ENCODE measurements at regions not wholly inside any gene's neighbourhood (a gene's known extent, or its start where the extent isn't known, plus 50 kb on each side); places are given as distances from the start of the nearest gene placed in this dataset.

DNA sequence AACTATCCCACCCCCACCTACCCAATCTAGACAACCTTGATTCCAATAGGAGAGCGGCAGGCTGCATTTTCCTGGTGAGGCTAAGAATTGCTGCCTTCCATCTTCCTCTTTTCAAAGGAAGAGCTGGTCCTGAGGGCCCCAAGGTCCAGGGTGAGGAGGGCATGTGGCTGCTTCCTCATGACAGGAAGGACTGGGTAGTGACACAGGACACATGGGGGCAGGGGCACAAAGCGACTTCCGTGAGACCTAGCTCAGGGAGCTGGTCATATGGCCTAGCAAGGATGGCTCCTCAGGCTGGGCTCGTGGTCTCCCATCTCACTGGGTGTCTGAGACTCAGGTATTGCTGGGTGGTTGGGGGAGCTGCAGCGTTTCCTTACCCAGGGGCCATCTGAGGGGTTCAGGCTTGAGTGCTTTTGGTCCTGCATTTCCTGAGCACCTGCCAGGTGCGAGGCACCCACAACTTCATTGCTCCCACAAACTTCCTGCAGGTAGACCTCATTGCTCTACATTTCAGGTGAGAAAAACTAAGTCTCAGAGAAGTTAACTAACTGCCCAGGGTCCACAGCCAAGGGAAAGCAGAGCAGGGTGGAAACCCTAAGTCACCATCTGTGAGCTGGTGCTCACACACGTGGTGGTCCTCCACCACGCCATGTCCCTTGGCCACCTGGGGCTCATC is 160.0 kb upstream of the TLE3 start:
- no peak for DNase-seq (ENCODE audit: low read depth in 2 of 2, low spot score in 1 of 2)

DNA sequence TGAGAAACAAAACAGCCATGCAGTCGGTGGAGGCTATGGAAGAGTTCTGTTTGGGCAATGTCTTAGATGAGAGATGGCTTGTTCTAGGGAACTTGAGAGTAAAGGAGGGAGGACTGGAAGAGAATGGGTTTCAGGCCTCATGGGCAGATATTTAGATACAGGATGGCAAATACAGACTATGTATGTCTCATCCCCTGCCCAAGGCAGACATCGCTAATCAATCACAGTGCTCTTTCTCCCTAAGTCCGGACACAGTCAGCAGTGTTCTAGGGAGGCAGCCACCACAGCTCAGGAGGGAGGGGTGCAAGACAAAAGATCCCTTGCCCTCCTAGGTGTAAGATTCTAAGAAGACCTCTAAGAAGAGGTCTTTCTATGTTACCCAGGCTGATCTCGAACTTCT is 159.3 kb upstream of the TLE3 start:
- no peak for DNase-seq (ENCODE audit: low read depth in 2 of 2, low spot score in 1 of 2)

DNA sequence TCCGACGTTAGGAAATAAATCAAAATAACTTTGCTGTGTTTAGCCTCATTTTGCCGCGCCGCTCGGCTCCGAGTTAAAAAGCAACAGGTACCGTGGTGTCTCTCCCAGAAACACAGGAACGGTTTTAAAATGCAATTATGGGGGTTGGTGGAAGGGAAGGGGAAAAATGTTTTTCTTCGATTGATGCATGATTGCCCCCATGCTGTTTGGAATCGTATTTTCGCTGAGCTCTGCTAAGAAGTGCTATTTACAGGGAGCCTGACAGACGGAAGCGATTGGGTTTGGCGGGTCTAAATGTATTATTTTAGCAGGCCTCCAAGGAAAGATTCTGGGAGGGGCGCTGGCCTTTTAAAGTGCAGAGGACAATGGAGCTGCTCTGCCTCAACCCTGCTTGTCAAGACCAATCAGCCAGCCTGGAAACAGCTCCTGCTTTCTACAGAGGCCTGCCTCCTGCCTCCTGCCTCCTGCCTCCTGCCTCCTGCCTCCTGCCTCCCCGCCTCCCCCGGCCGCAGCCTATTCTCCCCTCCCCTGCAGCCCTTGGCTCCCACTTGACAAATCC is 156.7 kb upstream of the TLE3 start:
- no peak for DNase-seq (ENCODE audit: low read depth in 2 of 2, low spot score in 1 of 2)

DNA sequence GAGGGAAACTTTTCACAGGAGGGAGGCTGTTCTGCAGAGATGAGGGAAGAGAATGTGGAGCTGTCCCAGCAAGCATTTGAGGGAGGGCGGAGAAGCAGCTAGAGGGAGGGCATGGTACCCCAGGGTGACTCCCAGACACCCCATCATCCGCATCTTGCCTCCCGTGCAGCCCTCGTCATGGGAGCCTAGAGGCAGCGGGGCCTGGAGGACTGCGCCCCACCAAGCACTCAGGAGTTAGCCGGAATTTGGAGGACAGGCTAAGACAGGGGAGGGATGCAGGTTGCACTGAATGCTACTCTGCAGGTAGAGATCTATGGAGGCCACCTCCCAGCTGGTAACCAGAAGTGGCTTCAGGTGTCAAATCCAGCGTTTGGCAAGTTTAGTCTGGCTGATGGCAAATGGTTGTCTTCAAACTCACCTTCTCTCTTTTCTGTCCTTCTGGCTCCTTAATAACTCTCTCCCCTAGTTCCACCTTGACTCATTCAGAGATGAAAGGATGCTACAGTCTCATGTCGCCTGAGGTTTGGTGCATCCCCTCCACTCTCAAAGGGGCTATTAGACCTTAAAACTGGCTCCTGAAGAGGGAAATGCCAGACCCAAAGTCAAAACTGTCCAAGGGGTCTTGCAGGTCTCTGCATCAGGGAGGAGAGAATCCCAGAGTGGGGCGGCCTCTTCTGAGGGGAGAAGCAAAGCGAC is 155.9 kb upstream of the TLE3 start:
- no peak for DNase-seq (ENCODE audit: low read depth in 2 of 2, low spot score in 1 of 2)

DNA sequence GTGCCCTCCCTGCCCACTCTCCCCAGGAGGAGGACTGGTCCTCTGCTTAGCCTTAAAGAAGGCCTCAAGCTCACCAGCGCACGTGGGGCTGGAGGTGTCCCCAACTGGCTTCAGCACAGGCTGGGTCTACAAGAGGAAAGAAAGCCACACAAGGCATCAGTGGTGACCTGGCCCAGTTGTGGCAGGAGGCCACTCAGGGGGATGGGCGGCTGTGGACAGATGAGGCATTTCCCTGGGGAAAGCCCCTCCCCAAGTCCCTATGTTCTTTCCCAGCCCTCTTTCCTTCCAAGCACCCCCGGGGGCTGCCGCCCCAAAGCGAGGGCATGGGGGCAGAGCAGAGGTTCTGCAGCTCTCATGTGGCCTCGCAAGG is 155.2 kb upstream of the TLE3 start:
- no peak for DNase-seq (ENCODE audit: low read depth in 2 of 2, low spot score in 1 of 2)

DNA sequence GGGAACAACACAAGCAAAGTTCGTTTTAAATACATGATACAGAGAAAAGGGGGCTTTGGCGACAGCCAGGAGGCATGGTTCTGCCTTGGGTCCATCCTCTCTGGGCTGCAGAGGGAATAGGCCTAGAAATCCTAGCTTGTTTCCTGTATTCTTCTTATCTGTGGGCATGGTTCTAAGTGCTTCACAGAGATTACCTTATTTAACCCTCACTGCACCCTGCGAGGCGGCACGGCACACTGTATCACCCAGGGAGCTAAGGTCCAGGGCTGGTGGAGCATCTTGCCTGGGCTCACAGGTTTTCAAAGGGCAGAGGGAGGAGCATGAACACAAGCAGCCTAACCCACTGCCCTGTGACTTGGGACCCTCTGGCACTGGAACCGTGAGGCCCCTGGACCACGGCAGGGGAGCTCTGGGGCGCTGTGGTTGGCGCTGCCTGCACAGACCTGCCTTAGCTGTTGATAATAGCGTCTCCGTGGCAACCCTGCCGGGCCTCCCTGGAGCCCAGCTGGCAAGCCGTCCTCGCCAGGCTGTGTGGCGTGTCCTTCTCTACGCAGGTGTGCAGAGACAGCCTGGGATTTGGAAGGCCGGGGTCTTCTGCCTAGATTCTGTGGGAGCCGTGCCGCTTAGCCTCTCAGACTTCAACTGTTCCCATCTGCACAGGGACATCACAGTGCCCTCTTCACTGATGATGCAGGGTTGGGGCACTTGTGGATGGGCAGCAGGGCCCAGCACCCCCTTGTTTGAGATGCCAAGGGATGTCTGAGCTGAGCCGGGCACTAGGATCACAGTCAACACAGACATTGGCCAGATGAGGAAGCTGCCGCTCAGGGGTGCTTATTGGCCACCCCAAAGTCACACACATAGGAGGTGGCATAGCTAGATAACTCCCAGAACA is 154.6 kb upstream of the TLE3 start:
- no peak for DNase-seq (ENCODE audit: low read depth in 2 of 2, low spot score in 1 of 2)

DNA sequence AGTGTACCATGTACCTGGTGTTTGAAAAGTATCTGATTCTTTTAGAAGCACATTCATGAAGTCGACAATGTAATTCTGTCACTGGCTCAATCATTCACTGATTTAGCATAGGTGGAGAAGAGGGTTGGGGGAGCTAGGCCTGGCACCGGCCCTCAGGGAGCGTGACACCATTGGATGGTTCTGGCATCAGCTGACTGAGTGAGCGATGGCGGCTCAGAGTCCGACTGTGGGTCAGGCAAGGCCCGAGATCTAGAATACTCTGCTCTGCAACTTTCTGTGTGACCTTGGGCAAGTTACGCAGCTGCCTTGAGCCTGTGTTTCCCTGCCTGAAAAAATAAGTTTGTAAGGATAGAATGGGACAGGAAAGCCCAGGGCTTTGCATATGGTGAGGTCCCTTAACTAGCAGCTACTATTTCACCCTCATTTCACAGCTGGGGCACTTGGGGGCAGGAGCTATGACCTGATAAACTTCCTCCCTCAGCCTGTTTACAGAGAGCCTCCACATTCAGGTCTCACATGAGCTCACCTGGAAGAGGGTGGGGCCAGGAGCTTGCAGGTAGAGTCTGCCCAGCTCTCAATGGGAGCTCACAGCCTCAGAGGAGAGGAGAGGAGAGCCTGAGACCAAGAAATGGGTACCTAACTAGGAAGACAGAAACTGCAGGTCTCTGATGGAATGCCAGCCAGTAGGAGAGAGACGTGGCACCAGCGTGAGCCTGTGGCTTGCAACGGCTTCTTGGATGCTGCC is 153.7 kb upstream of the TLE3 start:
- no peak for DNase-seq (ENCODE audit: low read depth in 2 of 2, low spot score in 1 of 2)

DNA sequence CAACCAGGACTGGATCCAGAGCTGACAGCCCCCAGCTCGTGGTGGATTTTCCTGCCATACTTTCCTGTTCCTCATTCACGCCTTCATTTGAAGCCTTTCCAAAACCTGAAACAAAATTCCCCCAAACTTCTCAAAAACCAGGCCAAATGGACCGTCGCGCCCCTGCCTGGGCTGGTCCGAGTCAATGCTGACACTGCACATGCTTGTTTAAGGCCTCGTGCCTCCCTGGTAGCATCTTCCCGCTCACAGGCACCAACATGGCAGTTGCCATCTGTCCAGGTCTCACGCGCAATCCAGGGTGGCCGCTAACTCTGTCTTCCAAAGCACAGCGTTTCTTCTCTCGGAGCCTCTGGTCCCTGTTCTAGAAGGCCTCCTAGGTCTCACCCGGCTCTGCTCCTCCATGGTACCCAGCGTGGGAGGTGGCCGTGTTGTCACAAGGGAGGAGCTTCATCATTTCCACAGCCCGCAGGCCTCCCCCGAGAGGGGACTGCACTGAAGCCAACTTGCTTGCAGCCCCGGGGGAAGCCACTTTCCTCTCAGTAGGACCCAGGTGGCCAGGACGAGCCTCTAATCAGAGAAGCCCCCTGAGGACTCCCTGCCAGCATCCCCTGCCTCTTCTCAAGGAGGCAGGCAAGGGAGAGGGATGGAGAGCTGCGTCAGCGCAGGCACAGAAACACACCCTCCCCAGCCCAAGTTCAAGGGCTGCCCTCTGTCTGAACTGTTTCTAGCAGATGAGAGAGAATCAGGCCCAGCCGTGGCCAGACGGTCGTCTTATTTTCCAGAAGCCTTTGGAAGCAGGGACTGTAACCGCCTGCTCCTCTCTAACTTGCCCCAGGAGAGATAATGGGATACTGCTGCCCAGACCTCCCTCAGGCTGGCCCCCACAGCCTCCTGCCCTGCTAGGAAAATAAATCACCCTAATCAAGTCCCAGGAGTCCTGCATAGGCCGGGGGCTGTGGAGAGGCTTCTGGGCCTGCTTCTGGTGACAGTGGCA is 152.8 kb upstream of the TLE3 start:
- DNase-seq (ENCODE audit: low read depth in 2 of 2, low spot score in 1 of 2): no peak

DNA sequence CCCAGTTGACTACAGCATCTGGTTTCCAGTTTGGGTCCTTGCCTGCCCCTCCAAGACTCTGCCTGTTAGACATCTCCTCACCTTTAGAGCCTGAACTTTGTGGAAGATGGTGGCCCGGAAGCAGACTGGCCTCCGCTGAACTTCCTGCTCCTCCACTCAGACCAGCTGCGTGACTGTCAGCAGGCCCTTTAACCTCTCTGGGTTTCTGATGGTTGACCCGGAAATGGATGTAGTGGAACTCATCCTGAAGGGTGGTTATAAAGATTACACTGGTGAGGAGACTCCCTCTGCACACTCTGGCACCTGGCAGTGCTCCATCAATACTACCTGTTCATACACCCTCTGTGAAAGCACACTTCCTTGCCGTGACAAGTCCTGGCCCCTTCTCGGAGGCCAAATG is 151.9 kb upstream of the TLE3 start:
- DNase-seq (ENCODE audit: low read depth in 2 of 2, low spot score in 1 of 2): no peak

DNA sequence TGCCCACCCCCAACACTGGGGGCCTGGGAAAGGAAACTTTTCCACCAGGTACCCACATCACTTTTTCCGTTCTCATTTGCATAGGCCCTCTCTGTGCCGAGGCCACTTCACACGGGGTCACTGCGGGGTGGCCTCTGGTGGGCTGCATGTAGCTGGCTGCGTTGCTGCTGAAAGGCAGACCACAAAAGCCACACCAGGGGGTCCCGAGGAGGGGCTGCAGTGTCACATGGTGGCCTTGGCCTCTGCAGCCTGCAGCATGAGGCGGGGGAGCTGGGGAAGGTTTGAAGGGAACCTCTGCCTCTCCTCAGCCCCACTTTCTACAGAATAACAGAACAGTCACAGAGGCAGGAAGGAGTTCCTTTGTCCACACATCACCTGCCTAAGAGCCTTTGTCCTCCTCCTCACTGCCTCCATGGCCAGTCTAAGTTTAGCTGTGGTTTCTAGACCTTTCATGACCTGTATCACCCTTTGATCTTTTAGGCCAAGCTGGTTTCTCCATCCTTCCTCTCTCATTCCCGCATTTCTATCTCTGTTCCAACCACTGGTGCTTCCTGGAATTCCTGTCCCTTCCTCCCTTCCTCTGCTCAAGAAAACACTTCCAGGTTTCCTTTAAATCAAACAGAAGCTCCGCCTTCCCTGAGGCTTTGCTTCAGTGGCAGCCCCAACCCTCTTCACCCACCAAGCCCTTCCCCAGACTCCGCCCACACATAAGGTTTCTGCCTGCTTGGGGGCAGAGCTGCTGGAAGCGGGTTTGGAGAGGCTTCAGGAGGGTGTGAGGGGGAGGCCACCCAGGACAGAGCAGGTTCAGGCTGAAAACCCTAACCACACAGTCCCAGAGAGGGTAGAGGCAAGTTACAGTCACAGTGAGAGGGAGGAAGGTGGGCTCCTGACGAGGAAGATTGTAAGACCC is 150.7 kb upstream of the TLE3 start:
- no peak for DNase-seq (ENCODE audit: low read depth in 2 of 2, low spot score in 1 of 2)

DNA sequence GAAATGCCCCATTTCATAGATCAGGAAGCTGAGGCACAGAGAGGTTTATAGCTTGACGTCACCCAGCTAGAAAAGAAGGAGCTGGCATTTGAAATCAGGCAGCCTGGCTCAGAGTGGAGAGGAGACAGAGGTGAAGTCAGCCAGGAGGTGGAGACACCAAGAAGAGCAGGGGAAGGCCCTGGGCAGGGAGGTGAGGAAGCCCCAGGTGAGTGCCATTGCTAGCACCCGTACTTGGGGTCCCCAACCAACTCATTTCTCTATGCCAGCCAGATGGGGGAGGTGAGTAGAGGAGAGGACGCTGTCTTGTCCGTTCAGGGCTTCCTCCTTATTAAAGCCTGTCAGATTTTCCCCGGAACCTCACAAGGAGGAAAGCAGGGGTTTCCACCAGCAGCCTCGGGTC is 149.6 kb upstream of the TLE3 start:
- no peak for DNase-seq (ENCODE audit: low read depth in 2 of 2, low spot score in 1 of 2)

DNA sequence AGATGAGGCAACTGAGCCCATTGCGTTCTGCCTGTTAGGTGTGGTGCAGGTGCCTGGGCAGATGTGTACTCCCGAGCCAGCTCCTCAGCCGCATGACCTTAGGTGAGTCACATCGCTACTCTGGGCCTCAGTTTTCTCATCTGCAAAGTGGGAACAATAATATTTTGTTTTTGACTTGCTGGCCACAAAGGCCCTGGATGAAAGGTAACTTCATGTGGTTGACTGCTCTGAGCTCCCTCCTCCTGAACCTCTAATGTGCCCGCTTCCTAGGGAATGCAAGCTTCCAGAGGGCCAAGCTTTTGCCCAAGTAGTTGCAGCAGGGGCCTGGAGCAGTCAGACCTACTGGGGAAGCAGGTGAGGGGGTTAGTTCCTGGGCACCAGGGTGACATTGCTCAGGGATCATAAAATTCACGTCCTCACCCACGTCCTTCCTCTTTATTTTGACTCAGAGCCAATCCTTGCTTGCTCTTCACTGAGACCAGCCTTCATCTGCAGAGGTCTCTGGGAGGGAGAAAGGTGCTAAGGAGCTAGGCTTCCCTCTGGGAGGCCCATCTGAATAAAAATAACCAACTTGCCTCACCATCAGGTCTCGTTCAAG is 149.0 kb upstream of the TLE3 start:
- no peak for DNase-seq (ENCODE audit: low read depth in 2 of 2, low spot score in 1 of 2)

DNA sequence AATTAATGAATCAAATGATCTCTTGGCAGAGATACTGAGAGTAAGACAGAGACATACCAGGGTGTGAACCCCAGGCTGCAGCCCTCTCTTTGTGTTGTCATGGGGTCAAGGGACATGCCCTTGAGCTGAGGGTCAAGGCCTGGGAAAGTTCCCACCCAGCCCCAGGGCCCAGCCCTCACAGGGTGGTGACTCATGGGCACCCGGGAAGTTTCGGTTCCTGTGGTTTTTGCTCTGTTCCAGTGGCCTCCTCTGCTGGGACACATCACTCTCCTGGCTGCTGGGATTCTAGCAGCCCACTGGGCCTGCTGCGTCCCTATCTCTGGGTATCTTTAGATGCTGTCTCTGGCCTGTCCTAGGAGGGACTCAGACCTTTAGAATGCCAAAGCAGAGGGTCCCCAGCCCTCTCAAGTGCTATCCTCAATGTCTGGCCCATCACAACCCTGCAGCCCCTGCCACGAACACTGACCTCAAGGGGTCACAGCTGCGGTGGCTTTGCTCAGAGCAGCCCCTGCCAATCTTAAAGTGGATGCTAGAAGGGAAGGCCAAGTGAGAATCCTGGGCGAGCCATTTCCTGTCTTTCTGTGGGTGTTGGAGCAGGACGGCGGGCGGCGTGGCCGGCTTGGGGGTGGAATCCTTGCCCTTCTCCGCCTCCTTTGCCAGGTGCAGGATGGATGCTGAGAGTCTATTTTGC is 148.4 kb upstream of the TLE3 start:
- DNase-seq (ENCODE audit: low read depth in 2 of 2, low spot score in 1 of 2): no peak

DNA sequence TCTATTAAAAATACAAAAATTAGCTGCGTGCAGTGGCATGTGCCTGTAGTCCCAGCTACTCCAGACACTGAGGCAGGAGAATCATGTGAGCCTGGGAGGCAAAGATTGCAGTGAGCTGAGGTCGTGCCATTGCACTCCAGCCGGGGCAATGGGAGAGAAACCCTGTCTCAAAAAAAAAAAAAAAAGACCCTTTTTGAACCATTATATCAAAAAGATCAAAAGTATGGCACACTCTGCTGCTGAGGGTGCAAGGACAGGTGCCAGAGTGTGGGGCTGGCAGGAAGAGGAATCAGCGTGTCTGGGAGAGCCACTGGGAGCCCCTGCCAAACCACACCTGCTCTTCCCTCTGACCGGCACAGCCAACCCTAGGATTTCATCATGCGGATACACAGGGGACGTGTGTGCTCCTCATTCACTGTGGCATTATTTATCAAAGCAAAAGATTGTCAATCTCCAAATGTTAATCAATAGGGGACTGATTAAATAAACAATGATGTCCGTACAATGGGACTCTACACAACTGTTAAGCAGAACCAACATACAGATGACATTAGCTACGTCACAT is 147.3 kb upstream of the TLE3 start:
- no peak for DNase-seq (ENCODE audit: low read depth in 2 of 2, low spot score in 1 of 2)

DNA sequence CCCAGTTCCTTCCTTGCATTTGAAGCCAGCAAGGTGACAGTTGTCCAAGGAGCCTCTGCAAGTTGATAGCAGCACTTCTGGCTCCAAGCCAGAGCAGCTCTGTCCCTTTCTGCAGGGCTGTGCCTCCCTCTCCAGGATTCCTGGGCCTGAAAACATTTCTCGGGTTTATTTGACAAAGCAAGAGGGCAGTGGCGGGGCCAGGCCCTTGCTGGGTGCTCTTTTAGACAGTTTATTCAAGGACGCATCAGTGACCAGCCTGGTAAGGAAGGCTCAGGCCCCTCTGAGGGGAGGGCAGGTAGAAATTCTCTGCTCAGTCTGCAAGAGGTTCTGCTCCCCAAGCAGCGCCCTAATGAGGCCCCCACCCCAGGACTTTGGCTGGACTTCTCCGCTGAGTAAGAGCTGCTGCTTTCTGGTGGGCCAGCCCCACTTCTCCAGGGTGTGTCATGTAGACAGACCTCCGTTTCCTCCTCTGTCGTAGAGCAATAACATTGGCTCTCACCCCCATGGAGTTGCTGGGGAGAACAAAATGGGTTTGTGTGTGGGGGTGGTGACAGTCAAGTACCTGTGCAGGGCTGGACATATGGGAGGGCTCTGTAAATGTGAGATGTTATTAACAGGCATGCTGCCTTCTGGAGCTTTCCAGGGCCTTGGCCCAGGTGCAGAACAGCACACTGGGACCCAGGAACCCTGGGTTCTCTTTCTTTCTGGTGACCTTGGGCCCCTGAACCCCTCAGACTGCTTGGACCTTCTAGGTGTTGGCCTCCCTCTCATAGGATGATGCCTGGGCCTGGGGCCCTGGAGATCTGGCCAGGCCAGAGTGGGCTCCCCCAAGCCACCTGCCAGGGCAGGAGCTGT is 146.2 kb upstream of the TLE3 start:
- DNase-seq (ENCODE audit: low read depth in 2 of 2, low spot score in 1 of 2): no peak

DNA sequence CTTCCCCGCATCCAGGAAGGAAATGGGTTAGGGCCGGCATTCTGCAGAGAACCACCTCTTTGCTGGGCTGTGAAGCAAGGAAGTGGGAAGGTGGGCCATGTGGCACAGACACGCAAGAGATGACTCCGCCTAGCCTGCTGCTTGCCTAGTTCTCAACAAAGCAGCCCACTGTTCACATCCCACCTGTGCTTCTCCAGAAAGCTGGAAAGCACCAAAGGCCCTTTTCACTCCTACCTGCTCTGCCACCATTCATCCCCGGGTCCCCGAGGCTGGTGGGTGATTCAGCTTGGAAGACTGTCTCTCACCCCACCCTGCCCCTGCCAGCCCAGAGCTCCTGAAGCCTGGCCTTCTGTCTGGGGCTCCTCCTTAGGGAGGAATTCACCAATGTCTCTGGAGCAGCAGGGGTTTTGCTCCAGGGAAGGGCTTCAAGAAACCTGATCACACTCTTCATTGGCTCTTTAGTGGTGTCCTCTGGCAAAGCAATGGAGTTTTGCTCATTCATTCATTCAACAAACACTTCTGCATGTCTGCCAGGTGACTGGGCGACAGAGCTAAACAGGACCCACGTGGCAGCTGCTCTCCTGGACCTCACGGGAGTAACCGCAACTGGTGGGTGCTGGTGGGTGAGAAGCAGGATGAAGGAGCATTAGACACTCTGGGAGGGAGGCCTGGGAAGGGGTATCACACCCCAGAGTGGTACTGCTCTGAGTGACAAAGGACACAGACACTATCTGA is 145.4 kb upstream of the TLE3 start:
- DNase-seq (ENCODE audit: low read depth in 2 of 2, low spot score in 1 of 2): no peak
